ENCODE measurements at regions not wholly inside any gene's neighbourhood (a gene's known extent, or its start where the extent isn't known, plus 50 kb on each side); places are given as distances from the start of the nearest gene placed in this dataset.

GRCh38 chr1:4587721-4588120, 66.7 kb upstream of the AJAP1 start:
- TF ChIP-seq CTCF (conservative IDR thresholded peaks at IDR 0.05), result no peak
- no peak overlapping the region for H3K27ac ChIP-seq

- no peak for TF ChIP-seq CTCF (conservative IDR thresholded peaks at IDR 0.05)
- H3K27ac ChIP-seq, result no peak overlapping the region
These were observed 63.7 kb upstream of the AJAP1 start for GRCh38 chr1:4590756-4591155.

GRCh38 chr1:4591926-4592325, 62.5 kb upstream of the AJAP1 start:
- H3K27ac ChIP-seq, result no peak overlapping the region
- no peak for TF ChIP-seq CTCF (conservative IDR thresholded peaks at IDR 0.05)

- no peak overlapping the region for H3K27ac ChIP-seq
- no peak for TF ChIP-seq CTCF (conservative IDR thresholded peaks at IDR 0.05)
These were observed 61.3 kb upstream of the AJAP1 start for GRCh38 chr1:4593106-4593505.

GRCh38 chr1:4594286-4594991, 60.0 kb upstream of the AJAP1 start:
- H3K27ac ChIP-seq, result peak overlapping the region; percentile 96; the same call in 1 of the 2 replicates
- peak; percentile 78 for TF ChIP-seq CTCF (conservative IDR thresholded peaks at IDR 0.05)

- TF ChIP-seq CTCF (conservative IDR thresholded peaks at IDR 0.05), result no peak
- peak overlapping the region; percentile 96 for H3K27ac ChIP-seq
These were observed 58.8 kb upstream of the AJAP1 start for GRCh38 chr1:4595341-4596225.

- TF ChIP-seq CTCF (conservative IDR thresholded peaks at IDR 0.05), result no peak
- H3K27ac ChIP-seq, result peak overlapping the region; percentile 96
These were observed 57.9 kb upstream of the AJAP1 start for GRCh38 chr1:4596486-4596885.

Data from VCaP (cell line).